ENCODE measurements at regions not wholly inside any gene's neighbourhood (a gene's known extent, or its start where the extent isn't known, plus 50 kb on each side); places are given as distances from the start of the nearest gene placed in this dataset.

- H3K4me1 Mint-ChIP-seq: no peaks in the 10 kb centered on the region
- DNase-seq (no peak), ATAC-seq (ENCODE audit: low read depth) (no peak)
- ChIA-PET POLR2A (no interaction called here), CTCF (interaction anchor here (1.3 kb wide), 1 partner anchor 11 kb away, joined by 3 read pairs; no protein-coding TSS in a partner anchor)
- intact Hi-C loops (cut with micrococcal nuclease): no loop called here
- H3K27ac Mint-ChIP-seq: no peak overlapping the region
- TF ChIP-seq CTCF (IDR thresholded peaks at IDR 0.05): no peak
- H3K36me3 Mint-ChIP-seq (ENCODE audit: low read depth): no peaks in the 10 kb centered on the region
- H3K4me3 Mint-ChIP-seq: no peak overlapping the region
- H3K27me3 Mint-ChIP-seq: peaks cover 2% of the 10 kb centered on the region
- peaks cover 10% of the 10 kb centered on the region for H3K9me3 Mint-ChIP-seq
Measured at GRCh38 chr21:36636439-36636838, 62.5 kb upstream of the SIM2 start.

GRCh38 chr21:36639769-36640168, 59.1 kb upstream of the SIM2 start:
- ChIA-PET CTCF (interaction anchor here (1.6 kb wide), 1 partner anchor 9 kb away, joined by 4 read pairs; no protein-coding TSS in a partner anchor), POLR2A (no interaction called here)
- Mint-ChIP-seq H3K27ac (no peak overlapping the region), H3K36me3 (ENCODE audit: low read depth) (no peaks in the 10 kb centered on the region), H3K4me1 (no peaks in the 10 kb centered on the region), H3K4me3 (no peak overlapping the region), H3K9me3 (peaks cover 7% of the 10 kb centered on the region), H3K27me3 (peaks cover 2% of the 10 kb centered on the region)
- ATAC-seq (ENCODE audit: low read depth) (no peak), DNase-seq (no peak)
- intact Hi-C loops (cut with micrococcal nuclease): no loop called here
- no peak for TF ChIP-seq CTCF (IDR thresholded peaks at IDR 0.05)

GRCh38 chr21:36640174-36640720, 58.7 kb upstream of the SIM2 start:
- peaks cover 7% of the 10 kb centered on the region for H3K9me3 Mint-ChIP-seq
- ATAC-seq (ENCODE audit: low read depth): no peak
- H3K4me3 Mint-ChIP-seq: no peak overlapping the region

GRCh38 chr21:36640721-36641244, 58.1 kb upstream of the SIM2 start:
- Mint-ChIP-seq H3K36me3 (ENCODE audit: low read depth) (no peaks in the 10 kb centered on the region), H3K4me3 (no peak overlapping the region), H3K27ac (no peak overlapping the region), H3K9me3 (peaks cover 3% of the 10 kb centered on the region), H3K4me1 (no peaks in the 10 kb centered on the region), H3K27me3 (peaks cover 3% of the 10 kb centered on the region)
- intact Hi-C loops (cut with micrococcal nuclease): no loop called here
- POLR2A ChIA-PET: no interaction called here
- ATAC-seq (ENCODE audit: low read depth): no peak
- DNase-seq: no peak
- CTCF ChIA-PET: interaction anchor here (1.7 kb wide), 1 partner anchor 10 kb away, joined by 6 read pairs; no protein-coding TSS in a partner anchor
- TF ChIP-seq CTCF (IDR thresholded peaks at IDR 0.05): no peak

More at GRCh38 chr21:36640174-36640720, 58.7 kb upstream of the SIM2 start:
- Mint-ChIP-seq H3K27me3 (peaks cover 2% of the 10 kb centered on the region), H3K4me1 (no peaks in the 10 kb centered on the region), H3K27ac (no peak overlapping the region), H3K36me3 (ENCODE audit: low read depth) (no peaks in the 10 kb centered on the region)
- intact Hi-C loops (cut with micrococcal nuclease): no loop called here
- POLR2A ChIA-PET: no interaction called here
- DNase-seq: no peak
- no peak for TF ChIP-seq CTCF (IDR thresholded peaks at IDR 0.05)
- CTCF ChIA-PET: interaction anchor here (1.6 to 1.7 kb wide), 2 partner anchors 10 kb away, joined by 4 to 6 read pairs; no protein-coding TSS in a partner anchor

- Mint-ChIP-seq H3K36me3 (ENCODE audit: low read depth) (no peaks in the 10 kb centered on the region), H3K4me1 (no peaks in the 10 kb centered on the region), H3K4me3 (no peak overlapping the region), H3K27ac (no peak overlapping the region), H3K9me3 (peaks cover 2% of the 10 kb centered on the region), H3K27me3 (peaks cover 6% of the 10 kb centered on the region)
- no peak for DNase-seq
- intact Hi-C loops (cut with micrococcal nuclease): no loop called here
- CTCF ChIA-PET: interaction anchor here (1.7 kb wide), 1 partner anchor 11 kb away, joined by 6 read pairs; no protein-coding TSS in a partner anchor
- no peak for ATAC-seq (ENCODE audit: low read depth)
- POLR2A ChIA-PET: no interaction called here
- no peak for TF ChIP-seq CTCF (IDR thresholded peaks at IDR 0.05)
Measured at GRCh38 chr21:36641346-36641745, 57.6 kb upstream of the SIM2 start.

Measured in activated B cell treated with CpG ODN at 0.5 μM for 24 hours (primary cell).